ENCODE measurements at regions not wholly inside any gene's neighbourhood (a gene's known extent, or its start where the extent isn't known, plus 50 kb on each side); places are given as distances from the start of the nearest gene placed in this dataset.

DNA sequence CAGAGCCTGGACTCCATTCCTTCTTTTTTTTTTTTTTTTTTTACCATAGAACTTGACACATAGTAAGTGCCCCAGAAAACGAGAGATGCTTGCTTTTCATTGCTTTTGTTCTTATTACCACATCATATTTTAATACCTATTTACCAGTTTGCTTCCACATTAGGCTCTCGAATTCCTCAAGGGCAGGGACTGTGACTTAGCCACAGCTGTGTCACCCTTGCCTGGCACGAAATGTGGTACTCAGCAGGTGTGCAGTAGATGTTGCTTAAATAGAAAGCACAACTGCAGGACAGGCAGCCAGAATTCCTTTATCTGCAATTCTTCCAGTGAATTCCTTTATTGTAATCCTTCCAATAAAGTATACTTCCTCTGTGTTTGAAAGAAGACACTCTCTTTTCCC lies 393.0 kb downstream of the HAPSTR1 start:
- DNase-seq = no peak

DNA sequence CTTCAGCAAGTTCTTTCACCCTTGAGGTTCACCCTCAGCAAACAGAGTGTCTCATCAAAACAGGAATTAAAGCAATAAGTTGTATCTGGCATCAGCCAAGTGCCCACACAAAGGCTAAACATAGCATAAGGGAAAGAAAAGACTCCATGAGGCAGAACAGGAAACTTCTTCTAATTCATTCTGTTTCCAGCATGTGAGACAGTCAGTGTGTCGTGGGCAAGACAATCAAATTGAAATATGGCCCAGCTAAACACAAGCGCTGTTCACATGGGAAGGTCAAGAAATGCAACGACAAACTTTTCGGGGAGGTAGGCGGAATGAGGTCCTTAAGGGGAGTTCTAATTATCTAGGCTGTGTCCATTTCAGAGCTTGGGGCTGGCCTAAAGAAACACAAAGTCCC lies 393.4 kb downstream of the HAPSTR1 start:
- no peak for DNase-seq

DNA sequence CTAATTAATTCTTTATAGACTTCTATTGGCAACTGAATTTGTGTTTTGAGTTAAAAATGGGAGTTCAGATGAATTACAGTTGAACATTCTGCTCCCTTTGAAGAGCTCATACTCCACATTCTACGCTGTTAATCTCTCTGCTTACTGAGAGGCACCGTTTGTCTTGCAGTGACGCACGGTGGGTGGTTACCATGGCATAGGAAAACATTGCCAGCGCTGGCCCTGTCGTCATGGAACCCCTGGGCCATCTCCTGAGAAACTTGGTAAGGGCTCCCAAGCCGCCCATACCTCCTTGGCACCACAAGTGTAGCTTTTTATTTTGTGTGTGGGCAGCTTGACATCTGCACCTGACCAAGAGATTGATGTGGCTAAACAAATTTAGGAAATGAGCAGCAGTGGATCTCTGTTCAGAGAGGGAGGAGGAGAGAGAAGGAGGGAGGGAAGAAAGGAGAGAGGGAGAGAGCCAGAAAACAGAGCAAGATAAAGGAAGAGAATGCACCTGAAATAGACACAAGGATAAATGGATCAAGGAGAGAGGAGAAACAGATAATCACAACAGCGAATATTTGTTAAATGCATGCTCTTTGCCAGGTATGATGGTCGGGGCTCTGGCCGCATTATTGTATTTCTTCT lies 398.5 kb downstream of the HAPSTR1 start:
- DNase-seq = peak; percentile 10

GRCh38 chr16:9495824-9496223 lies 404.4 kb downstream of the HAPSTR1 start:
- no peak for DNase-seq

- no peak for DNase-seq
Measured at GRCh38 chr16:9497750-9498149, 406.3 kb downstream of the HAPSTR1 start.

DNA sequence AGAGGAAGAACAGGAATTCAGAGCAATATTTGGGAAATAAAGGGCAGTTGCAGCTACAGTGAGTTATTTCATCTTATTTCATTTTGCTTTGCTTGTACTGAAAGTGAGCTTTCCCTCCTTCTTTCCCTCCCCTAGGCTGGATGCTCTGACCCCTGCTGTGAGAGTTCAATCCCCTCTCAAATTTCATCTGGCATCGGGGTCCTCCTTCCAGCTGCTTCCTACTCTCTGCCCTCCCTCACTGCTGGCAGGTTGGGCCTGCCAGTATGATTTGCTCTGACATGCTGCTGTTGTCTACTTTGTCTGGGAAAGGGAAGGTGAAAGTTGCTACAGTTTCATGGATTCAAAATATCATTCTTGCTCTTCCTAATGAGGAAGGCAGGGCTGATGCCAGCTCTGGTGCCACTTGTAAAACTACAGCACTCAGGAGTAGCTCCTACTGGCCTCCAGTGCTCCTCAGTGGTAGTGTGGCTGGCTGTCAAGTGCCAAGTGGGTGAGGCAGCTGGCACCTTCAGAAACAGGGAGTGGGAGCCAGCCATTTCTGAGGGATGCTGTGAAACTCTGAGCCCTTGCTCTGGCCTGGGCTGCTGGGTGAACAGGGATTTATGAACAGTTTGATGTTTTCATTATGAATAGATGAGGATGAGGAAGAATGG lies 408.6 kb downstream of the HAPSTR1 start:
- DNase-seq = peak; percentile 8

- no peak for DNase-seq
Measured at GRCh38 chr16:9500872-9501271, 409.4 kb downstream of the HAPSTR1 start.

DNA sequence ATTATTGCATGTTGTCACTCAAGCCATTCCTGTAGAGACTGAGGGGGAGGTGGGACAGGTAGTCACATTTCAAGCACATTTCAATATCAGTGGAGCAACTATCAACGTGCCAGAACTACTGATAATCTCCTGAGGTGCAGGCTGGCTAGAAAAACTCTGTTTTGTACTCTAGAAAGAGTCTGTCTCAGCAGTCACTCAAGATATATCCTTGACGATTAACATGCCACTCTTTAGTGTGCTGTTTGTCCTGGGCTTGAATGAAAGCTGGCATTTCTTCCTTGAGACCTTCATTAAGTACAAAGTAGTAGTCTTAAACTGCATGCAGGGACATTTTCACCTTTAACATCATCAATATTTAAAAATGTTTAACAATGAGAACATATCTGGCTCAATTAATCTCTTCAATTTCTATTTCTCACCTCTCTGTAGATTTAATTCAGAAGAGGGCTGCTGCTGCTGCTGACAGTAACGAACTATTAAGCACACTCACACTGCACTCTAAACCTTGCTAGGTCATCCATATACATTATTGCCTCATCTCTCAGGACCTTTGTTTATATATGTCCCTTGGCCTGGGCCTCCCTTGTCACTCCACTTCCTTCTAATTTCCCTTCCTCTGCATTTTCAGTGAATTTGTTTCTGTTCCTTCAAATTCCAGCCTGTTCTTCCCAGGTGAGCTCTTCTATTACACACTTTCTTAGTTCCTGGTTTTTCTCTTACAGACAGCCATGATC lies 412.0 kb downstream of the HAPSTR1 start:
- no peak for DNase-seq

- no peak for DNase-seq
Measured at GRCh38 chr16:9508328-9508936, 417.0 kb downstream of the HAPSTR1 start.

GRCh38 chr16:9509663-9510062 lies 418.2 kb downstream of the HAPSTR1 start:
- no peak for DNase-seq

DNA sequence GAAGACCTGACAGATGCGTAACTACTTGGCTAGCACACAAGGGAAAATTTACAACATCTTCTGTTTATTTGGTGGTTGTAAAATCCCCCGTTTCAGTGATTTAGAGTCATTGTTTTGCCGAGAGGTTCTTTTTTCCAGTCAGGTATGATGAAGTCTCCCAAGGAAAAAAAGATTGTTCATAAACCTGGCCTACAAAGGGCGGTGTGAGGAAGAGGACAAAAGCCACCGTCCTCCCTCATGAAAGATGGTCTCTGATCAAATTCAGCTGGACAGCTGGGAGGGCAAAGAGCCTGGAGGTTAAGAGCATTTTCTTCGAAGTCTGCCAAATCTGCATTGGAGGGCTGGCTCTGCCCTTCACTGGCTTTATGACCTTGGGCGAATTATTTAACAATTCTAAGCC lies 419.9 kb downstream of the HAPSTR1 start:
- DNase-seq = no peak

GRCh38 chr16:9516444-9516843 lies 425.0 kb downstream of the HAPSTR1 start:
- DNase-seq = no peak

GRCh38 chr16:9518051-9518450 lies 426.6 kb downstream of the HAPSTR1 start:
- DNase-seq = no peak

- no peak for DNase-seq
Measured at GRCh38 chr16:9518581-9518980, 427.1 kb downstream of the HAPSTR1 start.

DNA sequence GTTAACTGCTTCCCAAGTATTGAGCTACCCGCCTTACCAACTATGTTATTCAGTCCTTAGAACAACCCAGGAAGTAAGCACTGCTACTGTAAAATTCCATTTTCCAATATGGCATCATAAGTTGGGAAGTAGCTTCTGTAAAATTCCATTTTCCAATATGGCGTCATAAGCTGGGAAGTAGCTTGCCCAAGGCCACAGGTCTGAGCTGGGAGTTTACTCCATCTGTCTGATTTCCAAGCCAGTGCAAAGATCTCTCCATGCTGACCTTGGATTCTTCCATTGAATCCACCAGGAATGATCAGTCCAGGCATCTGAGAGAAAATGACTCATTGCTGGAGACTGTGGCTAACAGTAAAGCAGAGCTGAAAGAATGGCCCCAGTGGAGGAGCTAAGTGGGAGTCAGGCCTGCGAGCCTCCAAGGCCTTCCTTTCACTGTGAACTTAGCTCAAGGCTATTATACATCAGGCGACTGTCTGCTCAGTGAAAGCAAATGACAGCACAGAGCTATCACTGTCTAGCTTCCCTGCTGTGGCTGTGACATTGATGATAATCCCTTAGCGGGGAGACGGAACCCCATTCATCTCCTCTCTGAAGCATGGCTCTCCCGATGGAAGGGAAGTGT lies 430.4 kb downstream of the HAPSTR1 start:
- DNase-seq = no peak

- DNase-seq = no peak
Measured at GRCh38 chr16:9522614-9523013, 431.2 kb downstream of the HAPSTR1 start.

GRCh38 chr16:9523994-9524393 lies 432.6 kb downstream of the HAPSTR1 start:
- no peak for DNase-seq

GRCh38 chr16:9525037-9525436 lies 433.6 kb downstream of the HAPSTR1 start:
- no peak for DNase-seq

- DNase-seq = no peak
Measured at GRCh38 chr16:9526791-9527190, 435.3 kb downstream of the HAPSTR1 start.

DNA sequence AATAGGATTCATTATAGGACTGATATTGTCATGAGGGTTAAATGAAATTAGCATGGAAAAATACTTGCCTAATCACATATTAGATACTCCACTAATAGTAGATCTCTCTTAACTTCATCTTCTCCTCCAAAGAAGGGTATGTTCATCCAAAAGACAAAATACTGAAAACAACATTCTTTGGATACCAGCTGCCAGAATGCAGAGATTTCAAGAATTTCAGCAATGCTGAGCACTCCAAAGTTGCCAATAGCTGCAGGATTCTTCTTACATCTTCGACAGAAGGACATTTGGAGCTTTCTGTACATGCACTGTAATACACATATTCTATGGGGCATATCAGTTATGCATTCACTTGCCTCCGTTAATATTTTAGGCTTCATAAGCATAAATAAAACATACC lies 436.5 kb downstream of the HAPSTR1 start:
- no peak for DNase-seq

DNA sequence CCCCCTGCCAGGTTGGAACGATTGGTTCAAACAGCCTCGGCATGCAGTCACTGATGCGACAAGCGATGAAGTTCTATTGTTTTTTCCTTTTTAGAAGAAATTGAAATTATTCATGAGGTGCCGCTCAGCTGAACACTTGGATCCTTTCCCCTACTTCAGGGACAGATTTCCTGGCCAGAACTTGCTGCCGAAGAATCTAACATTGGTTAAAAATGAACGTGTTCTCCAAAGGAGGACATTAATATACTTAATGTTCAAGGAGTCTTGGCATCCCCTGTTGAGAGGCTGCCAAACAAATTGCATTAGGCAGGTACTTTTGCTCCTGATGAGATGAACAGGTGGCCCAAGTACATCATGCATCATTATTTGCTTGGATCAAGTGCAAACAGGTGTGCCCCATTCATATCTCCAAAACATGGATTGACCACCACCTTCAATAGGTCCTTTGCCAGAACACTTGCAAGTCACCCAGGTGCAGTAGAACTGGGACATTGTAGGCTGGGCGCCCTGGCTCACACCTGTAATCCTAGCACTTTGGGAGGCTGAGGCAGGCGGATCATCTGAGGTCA lies 437.2 kb downstream of the HAPSTR1 start:
- no peak for DNase-seq

- no peak for DNase-seq
Measured at GRCh38 chr16:9533042-9533441, 441.6 kb downstream of the HAPSTR1 start.

DNA sequence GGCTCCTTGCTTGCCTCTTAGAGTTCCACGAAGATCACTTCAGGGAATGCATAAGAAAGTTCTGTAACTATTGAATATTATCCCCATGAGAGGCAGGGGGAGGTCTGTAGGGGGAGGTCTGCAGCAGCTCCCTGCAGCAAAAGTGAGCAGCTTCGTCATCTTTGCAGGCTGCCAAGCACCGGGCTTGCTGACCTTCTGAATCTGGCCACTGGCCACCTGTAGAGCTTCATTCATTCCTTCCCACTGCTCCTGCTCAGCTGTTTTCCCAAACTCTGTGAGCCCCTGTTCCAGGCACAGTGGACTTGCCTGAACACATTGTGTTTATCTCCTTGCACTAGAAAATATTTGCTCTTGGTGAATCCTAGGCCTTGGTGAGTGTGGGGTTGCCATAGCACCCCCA lies 443.3 kb downstream of the HAPSTR1 start:
- DNase-seq = no peak

Measured in NCI-H510A (cell line).